GM23338 (cell line): ENCODE measurements at regions not wholly inside any gene's neighbourhood (a gene's known extent, or its start where the extent isn't known, plus 50 kb on each side); places are given as distances from the start of the nearest gene placed in this dataset.

Source experiments
- ATAC-seq: fragments of 200-7000 bp; cut with Tn5 transposase; 3 replicates; pipeline ENCODE4 v1.9.1; 2020
- DNase-seq: peaks from one replicate; pipeline ENCODE4 v3.0.0-alpha.2; 2015; ENCODE audit warnings: low spot score
- H2AFZ ChIP-seq: fragments of 200-600 bp; sonication (generic); 2 replicates; pipeline ENCODE4 v1.8.0; 2016; ENCODE audit warnings: antibody characterized with exemption, mild to moderate bottlenecking, moderate library complexity
- H3F3A ChIP-seq: fragments of 200-600 bp; sonication (generic); replicated peaks from 2 replicates; pipeline ENCODE4 v1.8.0; 2017; ENCODE audit warnings: antibody characterized with exemption, mixed run types, low read depth
- H3K27ac ChIP-seq: fragments of 200-600 bp; sonication (generic); 2 replicates; pipeline ENCODE4 v1.6.1; 2016; ENCODE audit warnings: low read depth
- H3K27me3 ChIP-seq: fragments of 200-600 bp; sonication (generic); 2 replicates; pipeline ENCODE4 v1.8.0; 2016; ENCODE audit warnings: mild to moderate bottlenecking, mixed run types, moderate library complexity; ENCODE audit not compliant: insufficient read depth
- H3K36me3 ChIP-seq: fragments of 200-600 bp; sonication (generic); 2 replicates; pipeline ENCODE4 v1.8.0; 2016; ENCODE audit warnings: mild to moderate bottlenecking; ENCODE audit not compliant: insufficient read depth
- H3K4me1 ChIP-seq: fragments of 200-600 bp; sonication (generic); 2 replicates; pipeline ENCODE4 v1.8.0; 2016; ENCODE audit warnings: mild to moderate bottlenecking, moderate library complexity; ENCODE audit not compliant: insufficient read depth
- H3K4me2 ChIP-seq: fragments of 200-600 bp; sonication (generic); 2 replicates; pipeline ENCODE4 v1.7.1; 2017; ENCODE audit warnings: mixed run types
- H3K4me3 ChIP-seq: fragments of 200-600 bp; sonication (generic); 2 replicates; pipeline ENCODE4 v1.6.1; 2016; ENCODE audit warnings: mixed run types
- H3K79me2 ChIP-seq: fragments of 200-600 bp; sonication (generic); replicated peaks from 2 replicates; pipeline ENCODE4 v1.8.0; 2017; ENCODE audit warnings: mild to moderate bottlenecking; ENCODE audit not compliant: insufficient read depth
- H3K9me2 ChIP-seq: fragments of 200-600 bp; sonication (generic); 2 replicates; pipeline ENCODE4 v1.8.0; 2017; ENCODE audit not compliant: insufficient read depth
- H4K20me1 ChIP-seq: fragments of 200-600 bp; sonication (generic); replicated peaks from 2 replicates; pipeline ENCODE4 v1.8.0; 2017; ENCODE audit warnings: mild to moderate bottlenecking; ENCODE audit not compliant: insufficient read depth
- H3K27ac Mint-ChIP-seq: 2 replicates; pipeline ENCODE4 v1.8.0; 2020; ENCODE audit warnings: inconsistent platforms, mild to moderate bottlenecking, moderate library complexity, mixed read lengths
- H3K27me3 Mint-ChIP-seq: 3 replicates; pipeline ENCODE4 v1.8.0; 2022; ENCODE audit warnings: low read depth, mild to moderate bottlenecking, moderate library complexity, mixed read lengths, inconsistent platforms; ENCODE audit not compliant: insufficient read depth, poor library complexity
- H3K36me3 Mint-ChIP-seq: 3 replicates; pipeline ENCODE4 v1.8.0; 2021; ENCODE audit warnings: low read depth, mild to moderate bottlenecking, inconsistent platforms, moderate library complexity, mixed read lengths
- H3K4me1 Mint-ChIP-seq: 3 replicates; pipeline ENCODE4 v1.8.0; 2020; ENCODE audit warnings: mild to moderate bottlenecking, inconsistent platforms, mixed read lengths
- H3K4me3 Mint-ChIP-seq: 3 replicates; pipeline ENCODE4 v1.8.0; 2021; ENCODE audit warnings: moderate library complexity, mild to moderate bottlenecking, inconsistent platforms, mixed read lengths
- H3K9me3 Mint-ChIP-seq: 3 replicates; pipeline ENCODE4 v1.8.0; 2020; ENCODE audit warnings: moderate library complexity, mild to moderate bottlenecking, inconsistent platforms, mixed read lengths
- CREB1 ChIP-seq: fragments of 250-450 bp; sonication (Bioruptor Pico); IDR thresholded peaks from 2 replicates; pipeline ENCODE4 v1.5.0; 2020; ENCODE audit warnings: low read depth, mild to moderate bottlenecking, moderate library complexity
- CTCF ChIP-seq, 2 experiments: fragments of 200-600 bp in 1 of 2; sonication (generic) in 1 of 2; conservative IDR thresholded peaks; 2 replicates each; pipeline versions ENCODE4 v1.5.1 to v1.6.1; 2016 to 2017; ENCODE audit warnings: antibody characterized with exemption in 2 of 2, low read depth in 2 of 2, mild to moderate bottlenecking in 2 of 2, moderate library complexity in 1 of 2
- ETS1 ChIP-seq: IDR thresholded peaks from 2 replicates; pipeline ENCODE4 v1.6.1; 2016; ENCODE audit warnings: antibody characterized with exemption
- EZH2 ChIP-seq: fragments of 200-600 bp; sonication (generic); IDR thresholded peaks from one replicate; pipeline ENCODE4 v1.8.0; 2017; ENCODE audit warnings: antibody characterized with exemption, mild to moderate bottlenecking, low read depth; ENCODE audit not compliant: unreplicated experiment
- JUNB ChIP-seq: IDR thresholded peaks from one replicate; pipeline ENCODE4 v1.6.1; 2016; ENCODE audit warnings: antibody characterized with exemption; ENCODE audit not compliant: unreplicated experiment
- NANOG ChIP-seq: IDR thresholded peaks from 2 replicates; pipeline ENCODE4 v1.6.1; 2016; ENCODE audit warnings: antibody characterized with exemption, borderline replicate concordance
- POLR2AphosphoS5 ChIP-seq: IDR thresholded peaks from 2 replicates; pipeline ENCODE4 v1.6.1; 2016; ENCODE audit warnings: antibody characterized with exemption, low read depth
- REST ChIP-seq: IDR thresholded peaks from one replicate; pipeline ENCODE4 v1.6.1; 2018; ENCODE audit warnings: antibody characterized with exemption; ENCODE audit not compliant: unreplicated experiment
- ZNF114 ChIP-seq: fragments of 250-450 bp; sonication (Bioruptor Pico); IDR thresholded peaks from 2 replicates; pipeline ENCODE4 v1.5.0; 2020; ENCODE audit warnings: mild to moderate bottlenecking, moderate library complexity
- ZNF331 ChIP-seq: fragments of 250-450 bp; sonication (Bioruptor Pico); IDR thresholded peaks from 2 replicates; pipeline ENCODE4 v1.5.0; 2020; ENCODE audit warnings: low read depth, mild to moderate bottlenecking, moderate library complexity
- ZNF462 ChIP-seq: fragments of 250-450 bp; sonication (Bioruptor Pico); IDR thresholded peaks from 2 replicates; pipeline ENCODE4 v1.5.0; 2020; ENCODE audit warnings: mild to moderate bottlenecking, moderate library complexity

GRCh38 chr20:4322499-4322898 is 73.4 kb upstream of the ADRA1D start:
- Histone ChIP-seq H3F3A (no peaks in the 10 kb centered on the region), H4K20me1 (no peaks in the 10 kb centered on the region), H3K27ac (no peak overlapping the region), H3K4me1 (no peaks in the 10 kb centered on the region), H3K27me3 (no peaks in the 10 kb centered on the region), H3K9me2 (peaks cover 12% of the 10 kb centered on the region), H3K4me3 (no peak overlapping the region), H3K36me3 (no peaks in the 10 kb centered on the region), H3K79me2 (no peaks in the 10 kb centered on the region), H2AFZ (no peak overlapping the region), H3K4me2 (no peak overlapping the region)
- no peaks in the 10 kb centered on the region for H3K36me3 Mint-ChIP-seq
- no peak overlapping the region for H3K4me3 Mint-ChIP-seq
- H3K27ac Mint-ChIP-seq, result no peak overlapping the region
- H3K4me1 Mint-ChIP-seq, result no peaks in the 10 kb centered on the region
- ATAC-seq, result no peak
- peaks cover 3% of the 10 kb centered on the region; the same call in 2 of the 3 replicates for H3K9me3 Mint-ChIP-seq
- DNase-seq, result no peak
- H3K27me3 Mint-ChIP-seq, result peaks cover 2% of the 10 kb centered on the region
- TF ChIP-seq ETS1, result no peak
- no peak for TF ChIP-seq CREB1 (CRISPR knock-in tag)
- no peak for TF ChIP-seq JUNB
- no peak for TF ChIP-seq ZNF462 (CRISPR knock-in tag)
- TF ChIP-seq CTCF (conservative IDR thresholded peaks at IDR 0.05; ENCODE audit: low read depth in 2 of 2), result no peak
- TF ChIP-seq NANOG, result no peak
- no peak for TF ChIP-seq REST
- no peak for TF ChIP-seq ZNF331 (CRISPR knock-in tag)
- no peak for TF ChIP-seq ZNF114 (CRISPR knock-in tag)
- no peak for TF ChIP-seq EZH2
- no peak for TF ChIP-seq POLR2AphosphoS5
